Stromal cell of bone marrow (primary cell): ENCODE measurements at regions not wholly inside any gene's neighbourhood (a gene's known extent, or its start where the extent isn't known, plus 50 kb on each side); places are given as distances from the start of the nearest gene placed in this dataset.

Source experiments
- DNase-seq: peaks from one replicate; pipeline ENCODE4 v3.0.0-alpha.2; 2012; ENCODE audit warnings: low read depth

DNA sequence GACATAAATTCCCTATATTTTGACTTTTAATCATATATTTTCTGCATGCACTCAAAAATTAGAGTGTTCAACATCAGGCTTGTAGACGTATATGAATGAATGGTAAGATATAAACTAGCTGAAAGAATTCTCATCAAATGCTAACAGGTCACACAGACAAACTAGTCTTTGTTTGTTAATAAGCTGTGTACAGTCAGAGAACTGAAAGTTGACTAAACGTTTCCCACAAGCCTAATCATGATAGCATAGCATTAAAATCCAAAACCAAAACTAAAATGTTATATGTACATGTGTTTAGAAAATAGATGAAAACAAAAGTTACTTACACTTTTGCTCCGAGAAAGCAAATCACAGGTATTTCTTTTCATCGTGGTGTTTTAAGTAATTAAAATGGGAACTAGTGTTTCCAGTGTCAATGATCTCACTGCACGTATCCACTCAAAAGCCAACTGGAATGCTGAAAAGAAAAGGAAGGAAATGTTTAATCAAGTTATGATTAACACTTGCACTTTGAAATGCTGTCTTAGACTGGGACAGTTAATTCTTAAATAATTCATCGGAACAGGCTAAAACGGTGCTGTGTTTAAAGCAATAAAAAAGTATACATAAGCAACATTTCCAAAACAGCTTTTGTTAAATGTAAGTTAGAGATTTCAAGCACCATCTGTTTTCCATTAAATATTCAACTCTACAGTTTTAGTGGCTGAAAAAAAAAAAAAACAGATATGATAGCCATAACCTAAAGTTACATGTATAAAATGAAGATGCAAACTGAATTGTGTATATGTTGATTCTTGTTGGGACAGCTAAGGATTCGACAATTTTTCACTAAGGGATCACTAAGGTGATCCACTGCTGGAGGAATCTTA, 291.9 kb upstream of the PDE4D start:
- DNase-seq = no peak

DNA sequence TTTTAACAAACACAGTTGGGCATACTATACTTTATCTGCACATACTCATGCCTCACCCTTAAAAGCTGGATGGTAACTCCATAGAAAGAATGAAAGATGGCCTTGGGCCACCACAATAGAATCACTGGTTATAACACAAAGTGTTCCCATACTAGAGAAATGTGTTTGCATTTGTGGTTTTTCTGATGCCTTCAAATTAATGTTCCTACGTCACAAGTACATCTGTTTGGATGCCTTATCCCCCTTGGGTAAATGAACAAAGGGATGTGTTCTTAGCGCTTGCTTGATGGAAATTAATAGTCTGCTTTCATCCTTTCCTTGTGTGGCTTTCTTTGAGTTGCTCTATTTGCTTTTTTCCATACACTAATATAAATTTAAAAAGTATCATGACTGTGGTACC, 291.1 kb upstream of the PDE4D start:
- DNase-seq = no peak

DNA sequence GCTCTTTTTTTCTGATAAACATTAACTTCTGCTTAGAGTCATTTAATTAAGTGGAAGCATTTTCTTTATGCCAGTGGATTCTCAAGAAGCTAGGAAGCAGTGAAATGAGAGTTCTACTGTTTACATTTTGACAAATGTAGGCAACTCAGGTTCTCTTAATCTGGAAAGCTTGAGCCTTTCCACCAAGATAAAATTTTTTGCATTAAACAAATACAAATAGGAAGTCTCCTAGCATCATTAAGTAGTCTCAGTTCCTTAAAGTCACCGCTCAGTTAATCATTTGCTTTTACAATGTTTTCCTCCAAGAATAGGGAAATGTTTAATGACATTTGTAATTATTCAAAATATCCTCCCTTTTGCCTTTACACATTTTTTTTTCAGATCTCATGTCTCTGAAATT, 290.4 kb upstream of the PDE4D start:
- DNase-seq = no peak

DNA sequence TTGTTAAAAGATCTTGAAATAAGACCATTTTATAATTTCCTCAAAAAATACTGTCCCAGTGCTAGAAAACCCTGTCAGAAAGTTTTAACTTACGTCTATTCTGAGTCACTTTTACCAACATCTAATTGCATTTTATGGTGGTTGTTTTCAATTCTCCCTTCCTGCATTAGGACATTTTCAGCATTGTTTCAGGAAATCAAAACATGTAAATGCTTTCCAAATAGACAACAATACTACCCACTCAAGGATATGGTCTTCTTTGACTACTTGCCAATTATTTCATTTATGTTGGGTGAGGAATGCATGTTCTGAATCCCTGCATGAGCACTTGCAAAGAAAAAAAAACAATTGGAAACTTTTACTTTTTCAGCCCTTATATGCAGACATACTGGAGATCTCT, 284.6 kb upstream of the PDE4D start:
- no peak for DNase-seq

GRCh38 chr5:60177596-60177995, 284.1 kb upstream of the PDE4D start:
- no peak for DNase-seq

- no peak for DNase-seq
Measured at GRCh38 chr5:60173667-60174066, 280.1 kb upstream of the PDE4D start.

DNA sequence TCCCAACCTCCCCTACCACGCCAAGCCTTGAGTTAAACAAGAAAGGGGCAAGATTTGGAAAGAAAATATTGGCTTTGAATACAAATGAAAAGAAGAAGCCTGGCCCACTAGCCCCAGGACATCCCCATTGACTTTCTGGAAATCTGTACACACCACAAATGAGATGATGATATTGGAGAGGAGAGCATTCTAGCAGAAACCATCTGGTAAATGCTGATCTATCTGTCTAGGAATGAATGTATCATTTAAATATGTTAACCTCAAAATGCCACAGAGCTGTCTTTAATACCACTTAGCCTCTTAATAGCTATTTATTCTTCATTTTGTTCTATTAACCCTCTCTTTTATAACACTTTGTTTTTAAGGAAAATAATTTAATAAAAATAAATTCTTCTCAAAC, 270.2 kb upstream of the PDE4D start:
- DNase-seq = no peak

DNA sequence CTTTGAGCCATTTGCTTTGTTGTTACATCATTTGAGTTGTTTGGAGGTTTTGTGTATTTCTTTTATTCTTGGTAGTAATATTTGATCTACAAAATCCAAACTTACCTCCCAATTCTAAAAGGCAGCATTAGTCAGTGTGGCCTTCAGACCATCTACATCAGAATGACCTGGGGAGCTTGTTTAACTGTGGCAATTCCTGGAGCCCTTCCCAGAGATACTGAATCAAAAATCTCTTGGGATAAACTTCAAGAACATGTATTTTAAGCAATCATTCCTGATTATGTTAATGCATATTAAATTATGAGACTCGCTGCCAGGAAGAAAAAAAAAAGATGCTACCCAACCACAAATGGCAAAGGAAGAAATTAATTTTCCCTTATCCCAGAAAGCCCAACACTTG, 268.9 kb upstream of the PDE4D start:
- no peak for DNase-seq

DNA sequence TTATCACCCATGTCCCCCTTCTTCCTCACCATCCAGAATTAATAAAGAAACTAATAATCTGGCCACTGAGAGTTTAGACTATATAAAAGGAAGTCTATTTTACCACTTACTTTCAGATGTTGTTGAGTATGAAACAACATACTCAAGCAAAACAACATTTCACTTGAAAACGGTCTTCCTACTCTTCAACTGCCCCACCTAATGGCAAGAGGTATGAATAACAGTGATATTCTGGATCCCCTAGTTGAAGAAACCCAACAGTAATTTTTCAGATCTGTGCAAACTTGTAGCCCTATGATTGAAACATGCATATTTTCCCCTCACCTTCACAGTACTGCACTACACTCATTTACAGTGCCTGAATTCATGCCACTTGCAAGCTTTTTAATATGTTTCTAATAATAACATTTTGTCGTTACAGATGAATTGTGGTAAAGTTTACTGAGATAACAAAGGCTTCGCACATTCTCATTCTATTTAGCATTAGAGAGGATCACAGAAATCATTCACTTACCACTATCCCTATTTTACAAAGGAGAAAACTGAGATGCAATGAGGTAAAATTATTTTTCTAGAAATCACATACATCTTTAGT, 267.9 kb upstream of the PDE4D start:
- no peak for DNase-seq

DNA sequence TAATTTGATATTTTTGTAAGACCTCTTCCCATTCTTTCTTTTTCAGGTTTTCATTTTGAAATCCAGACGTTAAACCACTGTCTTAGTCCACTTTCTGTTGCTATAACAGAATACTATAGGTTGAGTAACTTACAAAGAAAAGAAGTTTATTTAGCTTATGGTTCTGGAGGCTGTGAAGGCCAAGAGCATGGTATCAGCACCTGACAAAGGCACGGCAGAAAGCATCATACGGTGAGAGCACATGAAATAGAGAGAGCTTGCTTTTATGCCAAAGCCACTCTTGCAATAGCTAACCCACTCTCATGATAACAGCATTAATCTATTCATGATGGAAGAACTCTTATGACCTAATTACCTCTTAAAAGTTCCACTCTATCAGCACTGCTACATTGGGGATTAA, 255.6 kb upstream of the PDE4D start:
- no peak for DNase-seq

DNA sequence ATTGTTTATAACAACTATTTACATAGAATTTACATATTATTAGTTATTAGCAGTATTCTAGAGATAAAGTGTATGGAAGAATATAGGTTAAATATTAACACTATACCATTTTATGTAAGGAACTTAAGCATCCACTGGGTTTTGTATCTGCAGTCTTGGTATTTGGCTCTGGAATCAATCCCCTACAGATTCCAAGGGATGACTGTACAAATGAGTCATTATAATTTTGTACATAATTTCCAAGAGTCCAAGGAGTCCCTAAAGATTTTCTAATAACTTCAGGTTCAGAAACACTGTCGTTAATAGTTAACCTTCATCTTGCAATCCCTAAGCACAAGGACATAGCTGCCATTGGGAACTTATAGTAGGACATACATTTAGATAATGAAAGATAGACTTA, 254.8 kb upstream of the PDE4D start:
- DNase-seq = peak; percentile 21

GRCh38 chr5:60147791-60148190, 254.3 kb upstream of the PDE4D start:
- DNase-seq = no peak

GRCh38 chr5:60143942-60144549, 250.5 kb upstream of the PDE4D start:
- DNase-seq = no peak

DNA sequence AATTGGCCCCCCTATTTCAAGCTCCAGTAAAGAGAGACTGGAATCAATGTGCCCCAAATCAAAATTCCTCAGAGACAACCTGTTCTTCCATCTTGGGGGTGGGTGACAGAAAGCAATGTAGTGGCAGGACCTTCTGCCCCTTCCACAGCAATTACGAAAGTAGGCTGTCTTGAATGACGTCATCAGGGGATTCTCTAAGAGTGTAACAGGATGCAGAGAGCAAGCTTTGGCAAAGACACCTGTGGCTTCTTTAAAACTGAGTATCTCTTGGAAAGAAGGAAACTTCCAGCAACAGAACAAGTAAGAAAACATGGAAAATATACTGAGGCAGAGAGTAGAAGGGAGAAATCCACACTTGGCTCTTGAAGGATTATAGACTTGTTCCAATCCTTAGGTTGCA, 247.6 kb upstream of the PDE4D start:
- DNase-seq = no peak

GRCh38 chr5:60136841-60137240, 243.3 kb upstream of the PDE4D start:
- no peak for DNase-seq

DNA sequence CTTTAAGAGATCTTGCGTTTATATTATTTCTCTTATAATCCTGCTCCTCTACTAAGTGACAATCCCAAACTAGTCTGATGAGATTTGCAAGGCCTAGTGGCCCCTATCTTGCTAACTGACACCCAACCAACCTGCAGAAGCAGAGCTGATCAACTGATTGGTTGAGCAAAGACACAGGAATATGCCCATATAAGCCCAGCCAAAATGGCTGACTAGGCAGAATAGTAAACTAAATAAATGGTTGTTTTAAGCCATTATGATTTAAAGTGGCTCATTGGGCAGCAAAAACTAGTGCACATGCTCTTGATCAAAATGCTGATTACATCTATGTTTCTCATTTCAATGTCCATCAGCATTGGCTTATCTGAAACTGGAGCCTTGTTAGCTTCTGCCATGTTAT, 238.0 kb upstream of the PDE4D start:
- DNase-seq = no peak

DNA sequence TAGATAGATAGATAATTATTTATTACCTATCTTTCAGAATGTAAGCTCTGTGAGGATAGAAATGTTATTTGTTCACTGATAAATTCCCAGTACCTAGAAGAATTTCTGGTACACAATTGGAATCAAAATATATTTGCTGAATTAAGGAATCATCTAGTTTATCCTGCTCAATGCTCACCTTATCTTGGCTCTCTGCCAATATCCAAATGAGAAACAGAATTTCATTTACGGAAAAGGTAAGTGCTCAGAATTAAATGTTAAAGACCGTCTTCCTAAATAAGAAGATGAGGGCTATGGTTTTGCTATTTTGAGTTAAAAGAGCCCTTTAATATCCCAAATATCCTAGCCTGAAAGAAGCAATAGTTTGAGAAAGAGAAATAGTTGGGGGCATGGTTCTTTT, 232.1 kb upstream of the PDE4D start:
- DNase-seq = no peak

DNA sequence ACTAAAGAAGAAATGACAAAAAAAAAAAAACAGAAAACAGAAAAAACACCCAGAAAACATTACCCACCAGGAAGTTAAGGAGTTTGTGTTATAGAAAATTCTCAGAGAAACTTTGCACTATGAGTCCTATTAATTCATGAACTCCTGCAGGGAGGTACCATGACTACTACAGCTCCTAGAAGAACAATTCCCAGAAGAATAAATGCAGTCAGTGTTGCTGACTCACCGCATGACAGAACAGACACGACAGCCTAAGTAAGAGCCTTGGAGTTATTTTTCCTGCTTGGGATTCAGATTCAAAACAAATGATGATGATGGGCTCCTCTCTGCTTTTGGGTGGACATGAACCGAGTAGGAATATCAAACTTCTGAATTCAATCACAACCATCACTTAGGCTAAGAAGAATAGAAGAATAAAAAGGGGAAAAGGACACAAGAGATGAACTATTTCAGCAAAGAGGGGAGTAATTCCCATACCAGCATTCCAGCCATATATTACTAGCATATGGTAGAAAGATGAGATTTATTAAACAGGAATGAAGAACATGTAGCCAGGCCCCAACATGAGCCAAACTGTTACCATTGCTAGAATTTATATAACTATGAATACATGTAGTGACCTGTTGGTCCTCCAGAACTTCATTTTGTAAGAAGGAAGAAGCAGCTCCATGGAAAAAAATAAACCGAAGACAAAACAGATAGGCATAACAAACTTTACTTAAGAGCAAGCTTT, 209.6 kb upstream of the PDE4D start:
- peak; percentile 14 for DNase-seq

DNA sequence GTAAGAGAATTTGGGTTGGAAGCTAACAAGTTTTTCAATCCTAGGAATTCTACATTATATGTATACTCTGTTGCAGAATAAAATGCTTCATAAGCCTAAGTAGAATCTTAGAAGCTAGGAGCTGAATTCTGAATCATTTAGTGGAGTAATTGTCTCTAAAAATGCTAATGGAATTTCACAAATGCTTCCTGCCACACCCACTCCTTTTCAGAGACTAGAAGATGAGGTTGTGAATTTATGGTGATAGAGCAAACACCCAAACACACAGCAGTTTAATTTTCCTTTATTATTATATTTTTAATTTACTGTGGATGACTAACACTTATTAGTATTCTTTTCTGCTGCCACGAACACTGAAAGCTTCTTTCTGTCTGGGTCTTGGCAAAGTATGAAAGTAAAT, 208.0 kb upstream of the PDE4D start:
- DNase-seq = no peak

GRCh38 chr5:60092671-60093422, 199.3 kb upstream of the PDE4D start:
- DNase-seq = peak; percentile 8

DNA sequence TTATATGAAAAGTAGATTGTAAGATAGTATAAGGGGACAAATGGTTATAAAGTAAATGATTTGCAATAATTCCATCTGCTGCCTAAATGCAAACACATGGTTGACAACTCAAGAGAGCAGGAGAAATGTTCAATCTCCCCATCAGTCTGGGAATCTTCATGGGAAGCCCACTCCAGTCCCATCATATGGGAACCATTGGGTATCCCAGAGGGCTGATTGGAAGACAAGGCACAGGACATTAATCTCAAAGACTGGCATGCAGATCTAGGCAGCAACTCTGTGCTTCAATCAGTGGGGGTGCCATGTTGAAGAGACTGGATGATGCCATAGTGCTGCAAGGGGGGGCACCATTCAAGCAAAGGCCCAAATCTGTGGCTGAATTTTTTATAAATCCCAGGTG, 193.1 kb upstream of the PDE4D start:
- no peak for DNase-seq

DNA sequence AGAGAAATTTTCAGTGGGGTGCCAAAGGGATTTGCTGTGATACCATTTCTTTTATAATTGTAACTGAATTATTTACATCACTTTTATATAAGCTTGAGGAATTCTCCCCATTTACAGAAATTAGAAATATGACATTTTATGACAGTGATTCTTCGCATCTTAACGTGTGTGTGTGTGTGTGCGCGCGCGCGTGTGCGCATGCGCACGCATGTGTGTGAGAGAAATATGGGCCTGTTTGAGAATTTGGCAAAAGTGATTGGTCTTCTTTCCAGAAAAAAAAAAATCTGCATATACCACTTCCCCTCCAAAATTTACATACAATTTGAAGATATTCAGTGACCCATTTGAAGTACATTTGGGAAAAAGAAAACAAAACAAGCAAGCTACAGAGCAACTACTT, 190.7 kb upstream of the PDE4D start:
- no peak for DNase-seq
